Upper lobe of left lung (tissue), 6 donors: ENCODE measurements at regions not wholly inside any gene's neighbourhood (a gene's known extent, or its start where the extent isn't known, plus 50 kb on each side); places are given as distances from the start of the nearest gene placed in this dataset.

Experiments used
- ATAC-seq, 2 donors: fragments of 200-7000 bp; cut with Tn5 transposase; one replicate each; pipeline ENCODE4 v1.9.1; 2022; ENCODE audit warnings: mild to moderate bottlenecking in 2 of 2, moderate library complexity in 2 of 2; ENCODE audit not compliant: low FRiP score in 2 of 2
- DNase-seq, 2 donors: peaks; one replicate each; pipeline ENCODE4 v3.0.0-alpha.2; 2019 to 2020
- H3K27ac ChIP-seq, 4 donors: fragments of 200-600 bp; sonication (generic); one replicate each; pipeline ENCODE4 v1.5.1; 2016 to 2019
- H3K27me3 ChIP-seq, 4 donors: fragments of 200-600 bp; sonication (generic); one replicate each; pipeline ENCODE4 v1.5.1; 2017 to 2019
- H3K36me3 ChIP-seq, 4 donors: fragments of 200-600 bp; sonication (generic); one replicate each; pipeline ENCODE4 v1.5.1; 2016 to 2019
- H3K4me1 ChIP-seq, 4 donors: fragments of 200-600 bp; sonication (generic); one replicate each; pipeline ENCODE4 v1.5.1; 2018 to 2019
- H3K4me3 ChIP-seq, 4 donors: fragments of 200-600 bp; sonication (generic); one replicate each; pipeline ENCODE4 v1.5.1; 2017 to 2019; ENCODE audit warnings: mild to moderate bottlenecking in 2 of 4, moderate library complexity in 1 of 4
- H3K9me3 ChIP-seq, 4 donors: fragments of 200-600 bp; sonication (generic); one replicate each; pipeline ENCODE4 v1.5.1; 2018 to 2019
- EP300 ChIP-seq, 4 donors: sonication (generic); formaldehyde crosslinking; IDR thresholded peaks; one replicate each; pipeline ENCODE4 v1.5.1; 2017; ENCODE audit warnings: antibody characterized with exemption in 4 of 4, control low read depth in 2 of 4
- POLR2A ChIP-seq, 4 donors: fragments of 450-650 bp; IDR thresholded peaks; one replicate each; pipeline ENCODE4 v1.5.1; 2016 to 2017; ENCODE audit warnings: antibody characterized with exemption in 4 of 4, mild to moderate bottlenecking in 2 of 4
- POLR2AphosphoS5 ChIP-seq, 2 donors: sonication (generic); formaldehyde crosslinking; IDR thresholded peaks; one replicate each; pipeline ENCODE4 v1.5.1; 2017; ENCODE audit warnings: antibody characterized with exemption in 2 of 2
- WGBS, 2 donors: methylation state at CpG; one replicate each; pipeline ENCODE4 v1.1.5; 2017 to 2018; 5-methylcytosine and 5-hydroxymethylcytosine counted together
- TF ChIP-seq, protein P1 (sequence below), 6 experiments: fragments of 450-650 bp in 4 of 6; fragments of 200-600 bp in 2 of 6; sonication (generic) in 2 of 6; IDR thresholded peaks; one replicate each; pipeline ENCODE4 v1.5.1; 2016 to 2019; ENCODE audit warnings: antibody characterized with exemption in 6 of 6
- donor health status: DM: no; HTN: no; CAD: no; lungs with moderate emphysema.
- donor health status: DM: no; HTN: yes; CAD: no; lungs with severe emphysema.

DNA sequence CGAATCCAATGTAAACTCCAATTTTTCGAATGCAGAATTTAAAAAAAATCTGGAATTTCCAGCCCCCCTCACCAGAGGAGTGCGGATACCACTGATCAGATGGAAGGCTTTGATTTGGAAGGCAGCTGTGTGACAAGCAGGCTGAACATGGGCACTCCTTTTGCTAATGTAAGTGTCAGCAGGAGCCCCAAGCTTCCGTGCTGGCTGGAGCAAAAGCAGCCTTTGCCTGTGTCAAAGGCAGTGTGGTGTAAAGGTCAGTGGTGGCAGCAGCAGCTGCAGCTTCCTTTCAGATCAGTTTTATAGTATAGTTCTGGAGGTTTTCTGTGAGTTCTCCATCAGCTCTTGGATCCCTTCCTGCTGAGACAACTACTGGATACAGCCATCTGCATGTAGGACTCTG, 259.9 kb downstream of the CTH start:
- H3K27me3 ChIP-seq: no peaks in the 10 kb centered on the region
- H3K27ac ChIP-seq: no peak overlapping the region
- H3K4me1 ChIP-seq: no peaks in the 10 kb centered on the region
- DNase-seq (no peak), ATAC-seq (no peak)
- no peak overlapping the region for H3K4me3 ChIP-seq
- WGBS, 2 donors: 59 to 83% methylated on average over 4 of the region's 4 CpGs
- no peaks in the 10 kb centered on the region for H3K36me3 ChIP-seq
- TF ChIP-seq POLR2AphosphoS5 (IDR thresholded peaks at IDR 0.05) (no peak), EP300 (IDR thresholded peaks at IDR 0.05) (no peak), POLR2A (IDR thresholded peaks at IDR 0.05) (no peak)
- TF ChIP-seq, protein P1, sequence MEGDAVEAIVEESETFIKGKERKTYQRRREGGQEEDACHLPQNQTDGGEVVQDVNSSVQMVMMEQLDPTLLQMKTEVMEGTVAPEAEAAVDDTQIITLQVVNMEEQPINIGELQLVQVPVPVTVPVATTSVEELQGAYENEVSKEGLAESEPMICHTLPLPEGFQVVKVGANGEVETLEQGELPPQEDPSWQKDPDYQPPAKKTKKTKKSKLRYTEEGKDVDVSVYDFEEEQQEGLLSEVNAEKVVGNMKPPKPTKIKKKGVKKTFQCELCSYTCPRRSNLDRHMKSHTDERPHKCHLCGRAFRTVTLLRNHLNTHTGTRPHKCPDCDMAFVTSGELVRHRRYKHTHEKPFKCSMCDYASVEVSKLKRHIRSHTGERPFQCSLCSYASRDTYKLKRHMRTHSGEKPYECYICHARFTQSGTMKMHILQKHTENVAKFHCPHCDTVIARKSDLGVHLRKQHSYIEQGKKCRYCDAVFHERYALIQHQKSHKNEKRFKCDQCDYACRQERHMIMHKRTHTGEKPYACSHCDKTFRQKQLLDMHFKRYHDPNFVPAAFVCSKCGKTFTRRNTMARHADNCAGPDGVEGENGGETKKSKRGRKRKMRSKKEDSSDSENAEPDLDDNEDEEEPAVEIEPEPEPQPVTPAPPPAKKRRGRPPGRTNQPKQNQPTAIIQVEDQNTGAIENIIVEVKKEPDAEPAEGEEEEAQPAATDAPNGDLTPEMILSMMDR (IDR thresholded peaks at IDR 0.05): no peak
- no peaks in the 10 kb centered on the region for H3K9me3 ChIP-seq

DNA sequence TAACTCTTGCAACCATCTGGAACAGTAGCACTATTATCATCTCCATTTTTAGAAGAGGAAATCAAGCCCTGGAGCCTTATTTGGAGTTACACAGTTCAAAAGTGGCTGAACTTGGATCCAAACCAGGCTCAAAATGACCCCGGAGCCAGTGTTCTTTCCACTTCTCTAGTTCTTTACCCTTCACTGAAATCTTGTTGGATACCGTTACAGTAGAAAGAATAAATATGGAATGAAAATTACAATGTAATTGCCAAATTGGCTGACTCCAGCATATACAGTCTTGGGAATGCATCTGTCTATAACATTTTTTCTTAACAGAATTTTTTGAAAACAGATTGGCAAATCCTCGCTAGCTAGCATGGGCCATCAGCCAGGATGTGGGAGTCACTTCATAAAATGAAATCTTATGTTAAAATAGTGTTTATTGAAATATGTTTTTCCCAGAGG, 261.4 kb downstream of the CTH start:
- Histone ChIP-seq H3K4me3 (no peak overlapping the region), H3K27me3 (no peaks in the 10 kb centered on the region), H3K36me3 (no peaks in the 10 kb centered on the region), H3K27ac (no peak overlapping the region), H3K9me3 (no peaks in the 10 kb centered on the region), H3K4me1 (no peaks in the 10 kb centered on the region)
- no peak for TF ChIP-seq POLR2A (IDR thresholded peaks at IDR 0.05)
- TF ChIP-seq POLR2AphosphoS5 (IDR thresholded peaks at IDR 0.05): no peak
- TF ChIP-seq, protein P1 (IDR thresholded peaks at IDR 0.05): no peak
- TF ChIP-seq EP300 (IDR thresholded peaks at IDR 0.05): no peak
- DNase-seq (no peak), ATAC-seq (no peak)
- 63 to 80% methylated on average over 3 of the region's 3 CpGs for WGBS, 2 donors

DNA sequence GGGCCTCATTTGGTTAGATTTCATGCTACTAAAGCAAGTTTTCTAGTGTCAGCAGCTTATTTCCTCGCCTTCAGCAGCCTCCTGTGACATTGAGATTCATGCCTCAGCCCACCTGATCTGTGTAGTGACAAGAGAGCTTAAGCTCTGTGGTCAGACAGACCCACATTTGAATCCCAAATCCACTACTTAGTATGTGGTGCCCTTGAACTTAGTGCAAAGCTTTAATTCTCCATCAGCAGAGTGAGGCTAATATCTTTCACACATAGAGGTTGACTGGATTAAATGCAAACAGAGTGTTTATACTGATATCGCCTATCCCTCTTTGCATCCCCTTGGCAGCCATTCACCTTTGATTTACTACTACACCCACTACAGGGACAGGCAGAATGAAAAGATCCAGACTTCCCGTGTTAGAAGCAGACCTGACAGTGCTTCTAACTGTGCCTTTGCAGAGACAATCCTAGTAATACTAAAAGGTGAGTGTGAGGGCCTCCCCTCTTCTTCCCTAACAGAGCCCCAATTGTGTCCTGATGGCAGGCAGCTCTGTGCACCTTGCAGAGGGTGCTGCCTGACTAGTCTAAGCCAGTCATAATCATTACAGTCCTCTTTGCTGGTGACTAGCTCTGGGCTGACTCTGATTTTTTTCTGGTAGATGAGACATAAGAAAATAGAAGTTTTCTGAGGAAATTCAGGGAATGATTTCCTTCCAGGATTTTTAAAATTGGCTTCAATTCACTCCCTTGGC, 264.0 kb downstream of the CTH start:
- H3K4me3 ChIP-seq: no peak overlapping the region
- WGBS, 2 donors: 59 to 61% methylated on average over 3 of the region's 3 CpGs
- TF ChIP-seq, protein P1 (IDR thresholded peaks at IDR 0.05): no peak
- DNase-seq (no peak), ATAC-seq (no peak)
- H3K27ac ChIP-seq: no peak overlapping the region
- H3K27me3 ChIP-seq: no peaks in the 10 kb centered on the region
- H3K36me3 ChIP-seq: no peaks in the 10 kb centered on the region
- H3K4me1 ChIP-seq: no peaks in the 10 kb centered on the region
- H3K9me3 ChIP-seq: no peaks in the 10 kb centered on the region

DNA sequence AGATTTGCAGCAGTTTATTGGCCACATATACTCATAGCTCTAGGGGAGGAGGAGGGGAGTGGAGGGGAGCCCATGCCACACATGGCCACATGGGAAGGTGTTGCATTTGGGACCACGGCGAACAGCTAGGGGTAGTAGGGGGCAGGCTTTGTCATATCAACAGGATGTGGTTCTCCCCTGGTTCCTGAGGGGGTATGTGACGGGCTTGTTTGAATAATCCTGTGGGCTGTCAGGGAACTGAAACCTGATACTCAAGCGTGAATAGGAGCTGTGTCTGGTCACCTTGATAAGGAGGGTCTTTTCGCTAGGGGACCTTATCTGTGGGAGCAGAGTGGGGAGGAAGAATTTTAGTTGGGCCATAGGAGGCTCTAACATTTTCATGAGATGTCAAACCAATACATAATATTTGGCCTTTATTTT, 264.7 kb downstream of the CTH start:
- WGBS, 2 donors: 30 to 54% methylated on average over 5 of the region's 5 CpGs
- DNase-seq: no peak
- peak in 1 of 2 donors; percentile 34 for ATAC-seq

More for the DNA sequence above, 264.7 kb downstream of the CTH start:
- Histone ChIP-seq H3K27me3 (no peaks in the 10 kb centered on the region), H3K4me3 (no peak overlapping the region), H3K36me3 (no peaks in the 10 kb centered on the region), H3K27ac (no peak overlapping the region), H3K9me3 (no peaks in the 10 kb centered on the region), H3K4me1 (no peaks in the 10 kb centered on the region)
- TF ChIP-seq, protein P1 (IDR thresholded peaks at IDR 0.05): no peak
- TF ChIP-seq POLR2A (IDR thresholded peaks at IDR 0.05): no peak
- TF ChIP-seq POLR2AphosphoS5 (IDR thresholded peaks at IDR 0.05): no peak
- no peak for TF ChIP-seq EP300 (IDR thresholded peaks at IDR 0.05)
